Neural cell (in vitro differentiated cells): ENCODE measurements at regions not wholly inside any gene's neighbourhood (a gene's known extent, or its start where the extent isn't known, plus 50 kb on each side); places are given as distances from the start of the nearest gene placed in this dataset.

Experiments used
- H2AFZ ChIP-seq: fragments of 200-600, 300-800 bp; sonication (generic), shearing (Covaris generic); 2 replicates; pipeline ENCODE4 v1.6.0; 2014; ENCODE audit warnings: low read depth, mild to moderate bottlenecking, antibody characterized with exemption, low read length, moderate library complexity
- H3F3A ChIP-seq: fragments of 200-600 bp; shearing (Covaris generic); 2 replicates; pipeline ENCODE4 v1.6.1; 2016; ENCODE audit warnings: mild to moderate bottlenecking, moderate library complexity, mixed read lengths, antibody characterized with exemption, low read length; ENCODE audit not compliant: insufficient read depth, poor library complexity, severe bottlenecking
- H3K27ac ChIP-seq: fragments of 200-600, 300-800 bp; sonication (generic), shearing (Covaris generic); 2 replicates; pipeline ENCODE4 v1.5.1; 2014; ENCODE audit warnings: mild to moderate bottlenecking, low read length, moderate library complexity
- H3K27me3 ChIP-seq: fragments of 300-800, 200-600 bp; sonication (generic), shearing (Covaris generic); 2 replicates; pipeline ENCODE4 v1.6.0; 2014; ENCODE audit warnings: mild to moderate bottlenecking, low read depth, low read length, moderate library complexity; ENCODE audit not compliant: insufficient read depth
- H3K36me3 ChIP-seq: fragments of 300-800, 200-600 bp; sonication (generic), shearing (Covaris generic); 2 replicates; pipeline ENCODE4 v1.5.1; 2014; ENCODE audit warnings: mild to moderate bottlenecking, antibody characterized with exemption, low read length, moderate library complexity; ENCODE audit not compliant: insufficient read depth
- H3K4me2 ChIP-seq: fragments of 300-800, 200-600 bp; sonication (generic), shearing (Covaris generic); 2 replicates; pipeline ENCODE4 v1.6.0; 2014; ENCODE audit warnings: mild to moderate bottlenecking, low read length
- H3K4me3 ChIP-seq: fragments of 300-800, 200-600 bp; sonication (generic), shearing (Covaris generic); 2 replicates; pipeline ENCODE4 v1.5.1; 2014; ENCODE audit warnings: mild to moderate bottlenecking, low read length, moderate library complexity
- H3K79me2 ChIP-seq: fragments of 200-600 bp; shearing (Covaris generic); replicated peaks from 2 replicates; pipeline ENCODE4 v1.6.0; 2014; ENCODE audit warnings: mild to moderate bottlenecking, low read length, moderate library complexity; ENCODE audit not compliant: insufficient read depth
- H3K9ac ChIP-seq: fragments of 300-800, 200-600 bp; sonication (generic), shearing (Covaris generic); 2 replicates; pipeline ENCODE4 v1.6.1; 2016; ENCODE audit warnings: mild to moderate bottlenecking, low read length, mixed read lengths
- H3K9me2 ChIP-seq: fragments of 200-600 bp; shearing (Covaris generic); 2 replicates; pipeline ENCODE4 v1.6.1; 2016; ENCODE audit warnings: mild to moderate bottlenecking, low read length, mixed read lengths; ENCODE audit not compliant: insufficient read depth
- H3K9me3 ChIP-seq: fragments of 200-600, 300-800 bp; sonication (generic), shearing (Covaris generic); 2 replicates; pipeline ENCODE4 v1.6.1; 2016; ENCODE audit warnings: mild to moderate bottlenecking, mixed run types, low read length, moderate library complexity, mixed read lengths
- H4K20me1 ChIP-seq: fragments of 200-600 bp; shearing (Covaris generic); 2 replicates; pipeline ENCODE4 v1.6.1; 2016; ENCODE audit warnings: mild to moderate bottlenecking, mixed run types; ENCODE audit not compliant: insufficient read depth
- CTCF ChIP-seq: fragments of 450-650 bp; IDR thresholded peaks from 2 replicates; pipeline ENCODE4 v1.5.1; 2014; ENCODE audit warnings: antibody characterized with exemption, mild to moderate bottlenecking, moderate library complexity; ENCODE audit not compliant: poor library complexity, severe bottlenecking
- EP300 ChIP-seq: fragments of 450-650 bp; conservative IDR thresholded peaks from 2 replicates; pipeline ENCODE4 v1.6.1; 2014; ENCODE audit warnings: antibody characterized with exemption, mild to moderate bottlenecking, moderate library complexity; ENCODE audit not compliant: poor library complexity, severe bottlenecking
- EZH2 ChIP-seq: fragments of 200-600, 300-800 bp; shearing (Covaris generic), sonication (generic); IDR thresholded peaks from 2 replicates; pipeline ENCODE4 v1.6.1; 2014; ENCODE audit warnings: antibody characterized with exemption, low read length, borderline replicate concordance, mild to moderate bottlenecking; ENCODE audit not compliant: insufficient read depth, poor library complexity, severe bottlenecking
- MXI1 ChIP-seq: fragments of 450-650 bp; conservative IDR thresholded peaks from 2 replicates; pipeline ENCODE4 v1.6.1; 2014; ENCODE audit warnings: antibody characterized with exemption, mild to moderate bottlenecking; ENCODE audit not compliant: poor library complexity, severe bottlenecking
- POLR2AphosphoS5 ChIP-seq: IDR thresholded peaks from 2 replicates; pipeline ENCODE4 v1.6.1; 2012
- RAD21 ChIP-seq: fragments of 450-650 bp; conservative IDR thresholded peaks from 2 replicates; pipeline ENCODE4 v1.6.1; 2014; ENCODE audit warnings: antibody characterized with exemption, mild to moderate bottlenecking, moderate library complexity
- REST ChIP-seq: IDR thresholded peaks from 2 replicates; pipeline ENCODE4 v1.6.1; 2012; ENCODE audit warnings: borderline replicate concordance
- SMC3 ChIP-seq: fragments of 450-650 bp; conservative IDR thresholded peaks from 2 replicates; pipeline ENCODE4 v1.6.1; 2014; ENCODE audit warnings: antibody characterized with exemption, mild to moderate bottlenecking, moderate library complexity; ENCODE audit not compliant: poor library complexity
- TAF1 ChIP-seq: IDR thresholded peaks from 2 replicates; pipeline ENCODE4 v1.6.1; 2012; ENCODE audit warnings: low read depth

GRCh38 chr3:72271923-72272322 lies 487.0 kb upstream of the PROK2 start:
- Histone ChIP-seq H3K36me3 (no peaks in the 10 kb centered on the region), H3K27ac (no peak overlapping the region), H3K9me2 (no peaks in the 10 kb centered on the region), H2AFZ (no peak overlapping the region), H3K9me3 (no peaks in the 10 kb centered on the region), H4K20me1 (no peaks in the 10 kb centered on the region), H3K27me3 (no peaks in the 10 kb centered on the region), H3K4me2 (no peak overlapping the region), H3K4me3 (no peak overlapping the region), H3K9ac (no peak overlapping the region), H3K79me2 (no peaks in the 10 kb centered on the region), H3F3A (no peaks in the 10 kb centered on the region)
- TF ChIP-seq SMC3, result no peak
- TF ChIP-seq RAD21, result no peak
- no peak for TF ChIP-seq EP300
- no peak for TF ChIP-seq CTCF
- TF ChIP-seq TAF1, result no peak
- no peak for TF ChIP-seq MXI1
- no peak for TF ChIP-seq EZH2
- TF ChIP-seq REST, result no peak
- TF ChIP-seq POLR2AphosphoS5, result no peak

- Histone ChIP-seq H3K27me3 (no peaks in the 10 kb centered on the region), H3K9ac (no peak overlapping the region), H4K20me1 (no peaks in the 10 kb centered on the region), H2AFZ (no peak overlapping the region), H3K36me3 (no peaks in the 10 kb centered on the region), H3K9me2 (no peaks in the 10 kb centered on the region), H3K4me3 (no peak overlapping the region), H3F3A (no peaks in the 10 kb centered on the region), H3K9me3 (no peaks in the 10 kb centered on the region), H3K79me2 (no peaks in the 10 kb centered on the region), H3K4me2 (no peak overlapping the region), H3K27ac (no peak overlapping the region)
- no peak for TF ChIP-seq EP300
- TF ChIP-seq POLR2AphosphoS5, result no peak
- no peak for TF ChIP-seq REST
- no peak for TF ChIP-seq EZH2
Observed at GRCh38 chr3:72271216-72271615, 486.3 kb upstream of the PROK2 start.
